WTC11 (cell line): ENCODE measurements at regions not wholly inside any gene's neighbourhood (a gene's known extent, or its start where the extent isn't known, plus 50 kb on each side); places are given as distances from the start of the nearest gene placed in this dataset.

Experiments used
- AR ChIP-seq: fragments of 250-450 bp; sonication (Bioruptor Pico); IDR thresholded peaks from 2 replicates; pipeline ENCODE4 v1.9.0; 2021; ENCODE audit warnings: mild to moderate bottlenecking
- CTCF ChIP-seq: fragments of 200-600 bp; IDR thresholded peaks from 2 replicates; pipeline ENCODE4 v1.8.0; 2022; ENCODE audit warnings: antibody characterized with exemption
- ESRRA ChIP-seq: sonication (generic); formaldehyde crosslinking; IDR thresholded peaks from 2 replicates; pipeline ENCODE4 v1.8.1; 2022; ENCODE audit warnings: mild to moderate bottlenecking, missing genetic modification reagents, borderline replicate concordance
- ETV6 ChIP-seq: sonication (generic); formaldehyde crosslinking; IDR thresholded peaks from 2 replicates; pipeline ENCODE4 v1.8.1; 2022; ENCODE audit warnings: mild to moderate bottlenecking, missing genetic modification reagents
- FOXP4 ChIP-seq: sonication (generic); formaldehyde crosslinking; IDR thresholded peaks from 2 replicates; pipeline ENCODE4 v1.8.0; 2022; ENCODE audit warnings: mild to moderate bottlenecking, missing genetic modification reagents
- NFYB ChIP-seq: sonication (generic); formaldehyde crosslinking; conservative IDR thresholded peaks from 2 replicates; pipeline ENCODE4 v1.8.0; 2022; ENCODE audit warnings: low read depth, missing genetic modification reagents
- TEAD4 ChIP-seq: sonication (generic); formaldehyde crosslinking; IDR thresholded peaks from 2 replicates; pipeline ENCODE4 v1.8.0; 2022; ENCODE audit warnings: mild to moderate bottlenecking, missing genetic modification reagents
- USF1 ChIP-seq: sonication (generic); formaldehyde crosslinking; IDR thresholded peaks from 2 replicates; pipeline ENCODE4 v1.8.0; 2022; ENCODE audit warnings: mild to moderate bottlenecking, missing genetic modification reagents
- ZNF232 ChIP-seq: sonication (generic); formaldehyde crosslinking; IDR thresholded peaks from 2 replicates; pipeline ENCODE4 v1.8.0; 2022; ENCODE audit warnings: mild to moderate bottlenecking, missing genetic modification reagents

GRCh38 chr5:69038539-69038938, 55.3 kb upstream of the SLC30A5 start:
- TF ChIP-seq CTCF = no peak
- TF ChIP-seq TEAD4 (CRISPR knock-in tag) = no peak
- TF ChIP-seq USF1 (CRISPR knock-in tag) = no peak
- TF ChIP-seq ETV6 (CRISPR knock-in tag) = no peak
- TF ChIP-seq FOXP4 (CRISPR knock-in tag) = no peak
- no peak for TF ChIP-seq NFYB (CRISPR knock-in tag)
- no peak for TF ChIP-seq ESRRA (CRISPR knock-in tag)
- no peak for TF ChIP-seq ZNF232
- no peak for TF ChIP-seq AR (CRISPR knock-in tag)
